Ovary (tissue), 3 donors: ENCODE measurements at regions not wholly inside any gene's neighbourhood (a gene's known extent, or its start where the extent isn't known, plus 50 kb on each side); places are given as distances from the start of the nearest gene placed in this dataset.

Experiments used
- CTCF ChIP-seq, 3 donors: fragments of 450-650 bp in 2 of 3; fragments of 200-600 bp in 1 of 3; IDR thresholded peaks; one replicate each; pipeline versions ENCODE4 v1.5.1 to v1.8.0; 2016 to 2022; ENCODE audit warnings: antibody characterized with exemption in 3 of 3, mild to moderate bottlenecking in 1 of 3
- EP300 ChIP-seq: sonication (generic); formaldehyde crosslinking; IDR thresholded peaks from one replicate; pipeline ENCODE4 v1.6.1; 2017; ENCODE audit warnings: antibody characterized with exemption
- POLR2A ChIP-seq: fragments of 450-650 bp; IDR thresholded peaks from one replicate; pipeline ENCODE4 v1.6.1; 2017; ENCODE audit warnings: antibody characterized with exemption, mild to moderate bottlenecking, moderate library complexity
- donor health status: DM: no; HTN: no; CAD: no.

- no peak for TF ChIP-seq CTCF (IDR thresholded peaks at IDR 0.05)
- no peak for TF ChIP-seq POLR2A
- TF ChIP-seq EP300, result no peak
Observed at GRCh38 chr11:19451609-19452008, 210.9 kb upstream of the E2F8 start.
